ENCODE measurements at regions not wholly inside any gene's neighbourhood (a gene's known extent, or its start where the extent isn't known, plus 50 kb on each side); places are given as distances from the start of the nearest gene placed in this dataset.

DNA sequence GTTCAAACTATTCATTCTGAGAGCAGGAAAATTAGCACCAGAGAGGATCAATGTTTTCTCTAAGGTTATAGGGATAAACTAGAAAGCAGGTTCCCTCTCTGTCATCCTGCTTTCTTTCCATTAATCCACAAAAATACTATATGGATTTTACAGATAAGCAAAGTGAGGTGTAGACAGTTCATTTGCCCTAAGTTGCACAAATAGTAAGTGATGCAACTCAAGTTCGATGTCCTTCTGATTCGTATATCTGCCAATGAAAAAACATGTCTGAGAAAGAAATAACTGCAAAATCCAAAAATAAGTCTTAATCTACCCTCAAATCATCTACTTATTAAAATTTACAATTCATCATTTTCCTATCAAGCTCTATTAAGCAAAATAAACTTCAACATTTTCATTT is 254.6 kb upstream of the USP15 start:
- no peak overlapping the region for H2BK15ac ChIP-seq (ENCODE audit: low read length)
- no peak overlapping the region for H4K91ac ChIP-seq (replicated peaks; ENCODE audit: insufficient read length, low read length)
- no peaks in the 10 kb centered on the region for H3K79me2 ChIP-seq (ENCODE audit: control insufficient read depth in 1 of 2, insufficient read depth in 2 of 2, low read length in 2 of 2)
- FAIRE-seq (no peak), DNase-seq (ENCODE audit: low read depth in 1 of 2, low spot score in 2 of 2) (no peak)
- peaks cover 0 to 2% (median 0%) of the 10 kb centered on the region in 4 experiments; a peak in 1 of 8 replicates for H3K36me3 ChIP-seq (ENCODE audit: control insufficient read depth in 2 of 4, insufficient read depth in 4 of 4, low read length in 3 of 4)
- no peak overlapping the region for H3K14ac ChIP-seq (ENCODE audit: insufficient read length)
- H3K4me3 ChIP-seq (ENCODE audit: extremely low read depth in 1 of 4, insufficient read depth in 2 of 4, low read depth in 3 of 4, low read length in 4 of 4), result no peak overlapping the region
- no peaks in the 10 kb centered on the region for H3K23me2 ChIP-seq (ENCODE audit: low read depth, low read length)
- no peak overlapping the region for H4K5ac ChIP-seq (ENCODE audit: insufficient read length, low read depth, low read length)
- no peak overlapping the region for H3K4ac ChIP-seq (replicated peaks; ENCODE audit: insufficient read length, low read depth, low read length)
- no peak overlapping the region for H2BK20ac ChIP-seq (ENCODE audit: low read length)
- no peaks in the 10 kb centered on the region for H3K79me1 ChIP-seq (ENCODE audit: low read depth, low read length)
- no peak overlapping the region for H3K9ac ChIP-seq (replicated peaks in 1 of 4; ENCODE audit: extremely low read depth in 1 of 4, low read depth in 3 of 4, low read length in 3 of 4)
- no peak overlapping the region for H2BK120ac ChIP-seq (replicated peaks; ENCODE audit: low read depth, low read length)
- H4K20me1 ChIP-seq (replicated peaks in 1 of 2; ENCODE audit: control insufficient read depth in 1 of 2, insufficient read depth in 2 of 2, low read length in 2 of 2), result no peaks in the 10 kb centered on the region
- no peak overlapping the region for H2BK5ac ChIP-seq (ENCODE audit: low read depth, low read length)
- H2AFZ ChIP-seq (ENCODE audit: low read length), result peak overlapping the region; percentile 96; the same call in 1 of the 2 replicates
- H3K27me3 ChIP-seq (replicated peaks in 1 of 4; ENCODE audit: control insufficient read depth in 3 of 4, extremely low read depth in 1 of 4, insufficient read depth in 3 of 4, low read length in 3 of 4), result peaks cover 0 to 1% (median 0%) of the 10 kb centered on the region in 4 experiments; a peak in 1 of 7 replicates
- ChIA-PET POLR2A (ENCODE audit: partially characterized antibody) (no interaction called here), CTCF (ENCODE audit: partially characterized antibody) (interaction anchor here (0.6 to 1.4 kb wide), 12 partner anchors 9 to 1321 kb away, joined by 3 to 5 read pairs (median 3); no protein-coding TSS in a partner anchor)
- H3K4me2 ChIP-seq (ENCODE audit: insufficient read depth in 1 of 2, low read depth in 2 of 2, low read length in 2 of 2), result no peak overlapping the region
- H3K23ac ChIP-seq (ENCODE audit: insufficient read length), result no peak overlapping the region
- WGBS, 2 experiments (ENCODE audit: extremely low coverage in 1 of 2, insufficient coverage in 1 of 2, insufficient read length in 1 of 2, insufficient replicate concordance in 2 of 2, low coverage in 1 of 2, low lambda C conversion rate in 2 of 2, missing lambda C conversion rate in 1 of 2), result 89% methylated on average over 2 of the region's 2 CpGs; no CpG with 5 or more reads in 1 of the 2 experiments
- H3K4me1 ChIP-seq (replicated peaks in 1 of 4; ENCODE audit: control insufficient read depth in 3 of 4, insufficient read depth in 4 of 4, low read length in 3 of 4), result no peaks in the 10 kb centered on the region; a peak in 1 of 7 replicates
- H2BK12ac ChIP-seq (ENCODE audit: low read depth, low read length), result no peak overlapping the region
- H2AK5ac ChIP-seq (ENCODE audit: low read depth, low read length), result no peak overlapping the region
- peaks cover 0 to 7% of the 10 kb centered on the region in 2 experiments; a peak in 1 of 4 replicates for H3K9me3 ChIP-seq (ENCODE audit: insufficient read depth in 2 of 2, low read depth in 1 of 2, low read length in 1 of 2)
- H4K8ac ChIP-seq (ENCODE audit: extremely low read depth, insufficient read depth, low read length), result no peak overlapping the region
- H3K27ac ChIP-seq (ENCODE audit: low read depth, low read length), result no peak overlapping the region
- H3K56ac ChIP-seq (replicated peaks; ENCODE audit: insufficient read length, low read depth, low read length), result no peak overlapping the region
- TF ChIP-seq KDM4A (IDR thresholded peaks at IDR 0.05; ENCODE audit: low read depth, low read length, severe bottlenecking), result no peak
- no peak for TF ChIP-seq TEAD4 (IDR thresholded peaks at IDR 0.05; ENCODE audit: low read depth, low read length)
- no peak for TF ChIP-seq FOSL1 (IDR thresholded peaks at IDR 0.05; ENCODE audit: insufficient read depth, low read depth, low read length)
- no peak for TF ChIP-seq CBX5 (IDR thresholded peaks at IDR 0.05; ENCODE audit: low read depth, low read length)
- TF ChIP-seq SIN3A (conservative IDR thresholded peaks at IDR 0.05 in 1 of 2, IDR thresholded peaks at IDR 0.05 in 1 of 2; ENCODE audit: low read depth in 1 of 2, low read length in 2 of 2), result no peak
- TF ChIP-seq, protein P1, sequence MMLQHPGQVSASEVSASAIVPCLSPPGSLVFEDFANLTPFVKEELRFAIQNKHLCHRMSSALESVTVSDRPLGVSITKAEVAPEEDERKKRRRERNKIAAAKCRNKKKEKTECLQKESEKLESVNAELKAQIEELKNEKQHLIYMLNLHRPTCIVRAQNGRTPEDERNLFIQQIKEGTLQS (IDR thresholded peaks at IDR 0.05; ENCODE audit: insufficient read depth, low read depth, low read length), result no peak
- H3K18ac ChIP-seq (ENCODE audit: extremely low read depth, low read length), result no peak overlapping the region
